Mesenchymal stem cell (in vitro differentiated cells and primary cell): ENCODE measurements at regions not wholly inside any gene's neighbourhood (a gene's known extent, or its start where the extent isn't known, plus 50 kb on each side); places are given as distances from the start of the nearest gene placed in this dataset.

ENCODE experiments used
- DNase-seq: peaks from one replicate; pipeline ENCODE4 v3.0.0-alpha.2; 2013
- H2AFZ ChIP-seq: one replicate; pipeline ENCODE4 v1.6.1; 2013; ENCODE audit warnings: low read depth, mild to moderate bottlenecking, control low read depth, inconsistent platforms, low read length, moderate library complexity
- H2AK5ac ChIP-seq: 2 replicates; pipeline ENCODE4 v1.6.1; 2013; ENCODE audit warnings: low read length, moderate library complexity, mild to moderate bottlenecking, inconsistent platforms; ENCODE audit not compliant: severe bottlenecking
- H2BK120ac ChIP-seq: one replicate; pipeline ENCODE4 v1.6.1; 2013; ENCODE audit warnings: low read depth, mild to moderate bottlenecking, inconsistent platforms, low read length, moderate library complexity
- H2BK12ac ChIP-seq, 2 experiments: one replicate each; pipeline ENCODE4 v1.6.1; 2013; ENCODE audit warnings: inconsistent platforms in 2 of 2, low read length in 2 of 2, mild to moderate bottlenecking in 2 of 2, moderate library complexity in 2 of 2, control low read depth in 1 of 2
- H2BK15ac ChIP-seq: one replicate; pipeline ENCODE4 v1.6.1; 2013; ENCODE audit warnings: mild to moderate bottlenecking, low read depth, inconsistent platforms; ENCODE audit not compliant: poor library complexity, severe bottlenecking
- H2BK5ac ChIP-seq: 2 replicates; pipeline ENCODE4 v1.6.1; 2013; ENCODE audit warnings: low read depth, mild to moderate bottlenecking, low read length, control low read depth, inconsistent platforms; ENCODE audit not compliant: poor library complexity, severe bottlenecking
- H3K14ac ChIP-seq, 2 experiments: one replicate each; pipeline ENCODE4 v1.6.1; 2013; ENCODE audit warnings: inconsistent platforms in 2 of 2, low read length in 2 of 2, control low read depth in 1 of 2, mild to moderate bottlenecking in 1 of 2, moderate library complexity in 1 of 2
- H3K18ac ChIP-seq, 2 experiments: one replicate each; pipeline ENCODE4 v1.6.1; 2013; ENCODE audit warnings: inconsistent platforms in 2 of 2, low read length in 2 of 2, control low read depth in 1 of 2, low read depth in 1 of 2, mild to moderate bottlenecking in 1 of 2
- H3K23ac ChIP-seq, 2 experiments: one replicate each; pipeline ENCODE4 v1.6.1; 2013; ENCODE audit warnings: inconsistent platforms in 2 of 2, low read length in 2 of 2, mild to moderate bottlenecking in 2 of 2, moderate library complexity in 2 of 2, control low read depth in 1 of 2
- H3K27ac ChIP-seq: 2 replicates; pipeline ENCODE4 v1.5.1; 2013; ENCODE audit warnings: mild to moderate bottlenecking, moderate library complexity, low read length, control low read depth, inconsistent platforms; ENCODE audit not compliant: poor library complexity, severe bottlenecking
- H3K27me3 ChIP-seq, 2 experiments: 2 replicates each; pipeline versions ENCODE4 v1.6.1 to v1.7.0; 2013; ENCODE audit warnings: low read length in 2 of 2, mild to moderate bottlenecking in 2 of 2, moderate library complexity in 2 of 2, control low read depth in 1 of 2, inconsistent platforms in 1 of 2; ENCODE audit not compliant: control insufficient read depth in 1 of 2, insufficient read depth in 1 of 2
- H3K36me3 ChIP-seq, 2 experiments: 2 replicates each; pipeline versions ENCODE4 v1.6.1 to v1.7.0; 2013; ENCODE audit warnings: low read length in 2 of 2, control low read depth in 1 of 2, inconsistent platforms in 1 of 2, low read depth in 1 of 2, mild to moderate bottlenecking in 1 of 2; ENCODE audit not compliant: insufficient read depth in 2 of 2, control insufficient read depth in 1 of 2
- H3K4ac ChIP-seq, 2 experiments: one replicate each; pipeline ENCODE4 v1.6.1; 2013; ENCODE audit warnings: inconsistent platforms in 2 of 2, low read length in 2 of 2, mild to moderate bottlenecking in 2 of 2, moderate library complexity in 2 of 2, control low read depth in 1 of 2, low read depth in 1 of 2
- H3K4me1 ChIP-seq: 2 replicates; pipeline ENCODE4 v1.6.1; 2013; ENCODE audit warnings: low read depth, low read length, control low read depth; ENCODE audit not compliant: control insufficient read depth, insufficient read depth
- H3K4me2 ChIP-seq: 2 replicates; pipeline ENCODE4 v1.6.1; 2013; ENCODE audit warnings: low read length, mild to moderate bottlenecking, inconsistent platforms; ENCODE audit not compliant: poor library complexity, severe bottlenecking
- H3K4me3 ChIP-seq, 2 experiments: 2 replicates each; pipeline versions ENCODE4 v1.5.1 to v1.7.0; 2013; ENCODE audit warnings: low read length in 2 of 2, mild to moderate bottlenecking in 2 of 2, control low read depth in 1 of 2, low read depth in 1 of 2; ENCODE audit not compliant: insufficient read depth in 1 of 2
- H3K79me1 ChIP-seq: replicated peaks from 2 replicates; pipeline ENCODE4 v1.6.1; 2013; ENCODE audit warnings: mild to moderate bottlenecking, control low read depth, low read length, inconsistent platforms; ENCODE audit not compliant: poor library complexity, severe bottlenecking
- H3K9ac ChIP-seq: 2 replicates; pipeline ENCODE4 v1.7.0; 2013; ENCODE audit warnings: mild to moderate bottlenecking, low read length, moderate library complexity
- H3K9me3 ChIP-seq: 2 replicates; pipeline ENCODE4 v1.7.0; 2013; ENCODE audit warnings: mild to moderate bottlenecking, low read length; ENCODE audit not compliant: control insufficient read depth
- H4K8ac ChIP-seq: one replicate; pipeline ENCODE4 v1.6.1; 2013; ENCODE audit warnings: inconsistent platforms, mild to moderate bottlenecking, low read length, moderate library complexity
- H4K91ac ChIP-seq: one replicate; pipeline ENCODE4 v1.6.1; 2013; ENCODE audit warnings: mild to moderate bottlenecking, low read length, inconsistent platforms
- WGBS: methylation state at CpG from one replicate; pipeline ENCODE4 v1.1.7; 2013; ENCODE audit warnings: mixed read lengths; 5-methylcytosine and 5-hydroxymethylcytosine counted together

DNA sequence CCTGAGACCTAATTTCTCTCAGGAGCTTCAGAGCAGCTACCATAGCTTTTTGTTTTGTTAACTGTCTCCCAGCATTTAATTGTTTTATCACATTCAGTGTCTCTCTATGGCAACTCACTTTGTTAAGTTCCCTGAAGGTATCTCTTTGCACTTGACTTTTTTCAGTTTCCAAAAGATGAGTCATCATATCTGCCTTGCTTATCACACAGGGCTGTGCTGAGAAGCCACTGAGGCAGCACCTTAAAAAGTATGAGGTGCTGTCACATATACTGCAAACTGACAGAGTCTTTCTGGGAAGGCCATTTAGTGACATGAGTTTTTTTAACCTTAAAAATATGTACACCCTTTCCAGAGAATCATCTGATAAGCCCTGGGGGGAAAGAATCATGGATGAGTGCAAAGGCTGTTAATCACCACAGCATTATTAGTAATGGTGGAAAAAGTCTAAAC, 56.8 kb downstream of the PPP1R3C start:
- H4K91ac ChIP-seq: no peak overlapping the region
- no peaks in the 10 kb centered on the region for H3K36me3 ChIP-seq
- peaks cover 5% of the 10 kb centered on the region for H3K9me3 ChIP-seq
- H2AK5ac ChIP-seq: no peak overlapping the region
- DNase-seq: no peak
- H4K8ac ChIP-seq: no peak overlapping the region
- no peak overlapping the region for H3K27ac ChIP-seq
- H2AFZ ChIP-seq: no peak overlapping the region
- no peak overlapping the region for H2BK12ac ChIP-seq
- no peak overlapping the region for H3K9ac ChIP-seq
- H3K27me3 ChIP-seq: no peaks in the 10 kb centered on the region
- no peaks in the 10 kb centered on the region for H3K4me1 ChIP-seq
- H3K4ac ChIP-seq: no peak overlapping the region
- no peak overlapping the region for H2BK5ac ChIP-seq
- peak overlapping the region; percentile 21 for H2BK120ac ChIP-seq
- H3K79me1 ChIP-seq: no peaks in the 10 kb centered on the region
- no peak overlapping the region for H3K18ac ChIP-seq
- no peak overlapping the region for H3K23ac ChIP-seq
- no peak overlapping the region for H3K4me3 ChIP-seq
- H2BK15ac ChIP-seq: no peak overlapping the region
- no peak overlapping the region for H3K4me2 ChIP-seq
- H3K14ac ChIP-seq: no peak overlapping the region

DNA sequence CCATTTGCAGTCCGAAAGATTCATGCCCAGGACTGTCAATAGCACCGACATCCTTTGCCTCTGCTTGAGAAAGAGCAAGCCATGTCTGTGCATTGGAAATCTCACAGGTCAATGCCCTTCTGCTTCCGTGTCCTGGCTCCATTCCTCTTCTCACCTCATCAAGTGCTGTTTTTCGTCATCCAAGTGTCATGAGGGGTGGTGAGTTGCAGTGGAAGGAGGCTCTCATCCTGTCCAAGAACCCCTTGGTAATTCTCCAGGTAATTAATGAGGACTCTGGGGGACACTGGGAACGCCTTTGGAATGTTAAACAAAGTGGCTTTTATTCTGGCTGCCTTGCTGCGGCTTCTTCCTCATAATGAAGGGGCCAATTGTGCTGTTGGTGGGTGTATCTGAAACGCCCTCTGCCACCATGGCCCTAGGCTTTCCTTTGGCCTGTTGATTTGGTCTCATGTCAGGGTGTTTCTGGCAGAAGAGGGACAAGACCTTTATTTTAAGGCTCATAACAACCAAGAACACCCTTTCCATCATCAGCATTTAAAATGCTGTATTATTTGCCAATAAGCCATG, 57.7 kb downstream of the PPP1R3C start:
- H3K79me1 ChIP-seq: no peaks in the 10 kb centered on the region
- DNase-seq: no peak
- no peaks in the 10 kb centered on the region for H3K4me1 ChIP-seq
- no peak overlapping the region for H2BK15ac ChIP-seq
- no peaks in the 10 kb centered on the region for H3K9me3 ChIP-seq
- no peak overlapping the region for H3K27ac ChIP-seq
- H3K36me3 ChIP-seq: no peaks in the 10 kb centered on the region
- no peak overlapping the region for H2AK5ac ChIP-seq
- no peak overlapping the region for H2BK5ac ChIP-seq
- 27% methylated on average over 7 of the region's 7 CpGs for WGBS
- H3K18ac ChIP-seq: peak overlapping the region in 1 of 2 experiments; percentile 14
- H3K4me3 ChIP-seq: no peak overlapping the region
- H4K8ac ChIP-seq: no peak overlapping the region
- H2BK120ac ChIP-seq: no peak overlapping the region
- no peak overlapping the region for H3K9ac ChIP-seq
- no peak overlapping the region for H3K23ac ChIP-seq
- H2AFZ ChIP-seq: no peak overlapping the region
- no peak overlapping the region for H4K91ac ChIP-seq
- no peak overlapping the region for H2BK12ac ChIP-seq
- no peak overlapping the region for H3K14ac ChIP-seq
- H3K4ac ChIP-seq: no peak overlapping the region
- no peak overlapping the region for H3K4me2 ChIP-seq
- H3K27me3 ChIP-seq: no peaks in the 10 kb centered on the region

DNA sequence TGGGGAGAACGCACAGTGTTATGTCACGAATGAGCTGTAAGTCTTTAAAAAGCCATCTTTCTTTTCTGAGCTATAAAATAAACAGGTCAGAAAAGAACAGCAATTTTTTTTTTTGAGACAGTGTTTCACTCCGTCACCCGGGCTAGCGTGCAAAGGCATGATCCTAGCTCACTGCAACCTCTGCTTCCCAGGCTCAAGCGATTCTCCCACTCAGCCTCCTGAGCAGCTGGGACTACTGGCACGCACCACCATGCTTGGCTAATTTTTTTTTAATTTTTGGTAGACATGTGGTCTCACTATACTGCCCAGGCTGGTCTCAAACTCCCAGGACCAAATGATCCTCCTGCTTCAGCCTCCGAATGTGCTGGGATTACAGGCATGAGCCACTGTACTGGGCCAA, 58.6 kb downstream of the PPP1R3C start:
- no peaks in the 10 kb centered on the region for H3K27me3 ChIP-seq
- H3K9ac ChIP-seq: no peak overlapping the region
- no peak for DNase-seq
- no peak overlapping the region for H3K23ac ChIP-seq
- WGBS: 96% methylated on average over 8 of the region's 8 CpGs
- H3K18ac ChIP-seq: peak overlapping the region in 1 of 2 experiments; percentile 49
- no peaks in the 10 kb centered on the region for H3K9me3 ChIP-seq
- no peak overlapping the region for H4K91ac ChIP-seq
- no peak overlapping the region for H3K14ac ChIP-seq
- H2BK12ac ChIP-seq: no peak overlapping the region
- H3K4me3 ChIP-seq: no peak overlapping the region
- H3K79me1 ChIP-seq: no peaks in the 10 kb centered on the region
- H3K4ac ChIP-seq: no peak overlapping the region
- no peak overlapping the region for H2BK120ac ChIP-seq
- no peaks in the 10 kb centered on the region for H3K36me3 ChIP-seq
- no peak overlapping the region for H2AK5ac ChIP-seq
- no peak overlapping the region for H2BK5ac ChIP-seq
- H3K4me2 ChIP-seq: no peak overlapping the region
- no peak overlapping the region for H2AFZ ChIP-seq
- H3K27ac ChIP-seq: no peak overlapping the region
- H4K8ac ChIP-seq: no peak overlapping the region
- no peak overlapping the region for H2BK15ac ChIP-seq
- no peaks in the 10 kb centered on the region for H3K4me1 ChIP-seq

DNA sequence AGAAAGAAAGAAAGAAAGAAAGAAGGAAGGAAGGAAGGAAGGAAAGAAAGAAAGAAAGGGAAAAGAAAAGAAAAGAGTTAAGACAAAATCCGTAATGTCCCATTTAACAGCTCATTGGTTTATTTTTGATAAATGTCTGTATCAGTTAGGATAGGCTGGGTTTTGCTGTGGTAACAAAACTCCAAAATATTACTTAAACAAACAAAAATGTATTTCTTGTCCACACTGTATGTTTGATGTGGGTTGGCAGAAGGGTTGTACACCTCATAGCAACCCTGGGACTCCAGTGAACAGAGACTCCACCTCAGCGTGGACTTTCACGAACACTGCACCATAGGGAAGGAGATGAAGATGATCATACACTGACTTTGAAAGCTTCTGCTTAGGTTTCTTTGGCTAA, 59.6 kb downstream of the PPP1R3C start:
- no peak overlapping the region for H2BK120ac ChIP-seq
- H2BK12ac ChIP-seq: no peak overlapping the region
- no peak overlapping the region for H3K4me2 ChIP-seq
- H2BK15ac ChIP-seq: no peak overlapping the region
- no peak overlapping the region for H4K8ac ChIP-seq
- H3K36me3 ChIP-seq: no peaks in the 10 kb centered on the region
- H3K4ac ChIP-seq: no peak overlapping the region
- H3K18ac ChIP-seq: no peak overlapping the region
- H3K23ac ChIP-seq: no peak overlapping the region
- no peak for DNase-seq
- H2BK5ac ChIP-seq: no peak overlapping the region
- no peaks in the 10 kb centered on the region for H3K4me1 ChIP-seq
- H2AFZ ChIP-seq: no peak overlapping the region
- no peak overlapping the region for H4K91ac ChIP-seq
- no peak overlapping the region for H2AK5ac ChIP-seq
- H3K4me3 ChIP-seq: no peak overlapping the region
- H3K27me3 ChIP-seq: no peaks in the 10 kb centered on the region
- no peak overlapping the region for H3K14ac ChIP-seq
- H3K79me1 ChIP-seq: no peaks in the 10 kb centered on the region
- 93% methylated on average over 3 of the region's 3 CpGs for WGBS
- no peaks in the 10 kb centered on the region for H3K9me3 ChIP-seq
- no peak overlapping the region for H3K27ac ChIP-seq
- H3K9ac ChIP-seq: no peak overlapping the region
